Adrenal gland (tissue), 9 donors: ENCODE measurements at regions not wholly inside any gene's neighbourhood (a gene's known extent, or its start where the extent isn't known, plus 50 kb on each side); places are given as distances from the start of the nearest gene placed in this dataset.

ENCODE experiments used
- DNase-seq, 7 donors: peaks; one replicate each; pipeline ENCODE4 v3.0.0-alpha.2; 2019 to 2020
- H3K27ac ChIP-seq, 5 donors: fragments of 200-600 bp; sonication (generic) in 4 of 5; 1 replicate in 3 of 5; 2 replicates in 2 of 5; pipeline versions ENCODE4 v1.5.1 to v1.8.0; 2016 to 2020; ENCODE audit warnings: mild to moderate bottlenecking in 1 of 5
- H3K27me3 ChIP-seq: fragments of 200-600 bp; 2 replicates; pipeline ENCODE4 v1.8.0; 2021
- H3K36me3 ChIP-seq, 2 donors: fragments of 200-600 bp; replicated peaks in 1 of 2; 1 replicate in 1 of 2; 2 replicates in 1 of 2; pipeline versions ENCODE4 v1.5.1 to v1.8.0; 2018 to 2022
- H3K4me1 ChIP-seq, 2 donors: fragments of 200-600 bp; replicated peaks in 1 of 2; 1 replicate in 1 of 2; 2 replicates in 1 of 2; pipeline versions ENCODE4 v1.5.1 to v1.8.0; 2018 to 2021
- H3K4me3 ChIP-seq, 4 donors: fragments of 200-600 bp; sonication (generic) in 3 of 4; one replicate each; pipeline ENCODE4 v1.5.1; 2016 to 2018
- H3K9me3 ChIP-seq, 3 donors: fragments of 200-600 bp; sonication (generic) in 1 of 3; replicated peaks in 1 of 3; 1 replicate in 2 of 3; 2 replicates in 1 of 3; pipeline versions ENCODE4 v1.5.1 to v1.8.0; 2016 to 2021
- POLR2A ChIP-seq, 2 donors: fragments of 450-650 bp; IDR thresholded peaks; one replicate each; pipeline ENCODE4 v1.6.1; 2017; ENCODE audit warnings: antibody characterized with exemption in 2 of 2, mild to moderate bottlenecking in 2 of 2, moderate library complexity in 1 of 2
- WGBS, 4 donors: extraction: QIAGEN DNeasy Blood & Tissue Kit in 2 of 4; methylation state at CpG; one replicate each; pipeline versions ENCODE4 v1.1.5 to v1.1.7; 2013 to 2017; 5-methylcytosine and 5-hydroxymethylcytosine counted together
- intact Hi-C, 2 donors: fragments of 100-400 bp; cut with DNase I; formaldehyde crosslinking; loops; one replicate each; pipeline versions ENCODE4 v1.14.1 to v1.15.0; 2022 to 2023
- TF ChIP-seq, protein P1 (sequence below), 6 experiments: fragments of 450-650 bp in 4 of 6; fragments of 200-600 bp in 2 of 6; sonication (generic) in 1 of 6; IDR thresholded peaks; 1 replicate in 5 of 6; 2 replicates in 1 of 6; pipeline versions ENCODE4 v1.5.1 to v1.8.0; 2016 to 2021; ENCODE audit warnings: antibody characterized with exemption in 6 of 6, mild to moderate bottlenecking in 2 of 6, moderate library complexity in 1 of 6
- donor health status: healthy with polysubstance abuse.
- donor health status: Bipolar disorder and iron deficiency.
- donor health status: DM: yes; HTN: yes; CAD: no.
- donor health status: DM: no; HTN: no; CAD: no.
- donor health status: DM: no; HTN: no; CAD: no.

DNA sequence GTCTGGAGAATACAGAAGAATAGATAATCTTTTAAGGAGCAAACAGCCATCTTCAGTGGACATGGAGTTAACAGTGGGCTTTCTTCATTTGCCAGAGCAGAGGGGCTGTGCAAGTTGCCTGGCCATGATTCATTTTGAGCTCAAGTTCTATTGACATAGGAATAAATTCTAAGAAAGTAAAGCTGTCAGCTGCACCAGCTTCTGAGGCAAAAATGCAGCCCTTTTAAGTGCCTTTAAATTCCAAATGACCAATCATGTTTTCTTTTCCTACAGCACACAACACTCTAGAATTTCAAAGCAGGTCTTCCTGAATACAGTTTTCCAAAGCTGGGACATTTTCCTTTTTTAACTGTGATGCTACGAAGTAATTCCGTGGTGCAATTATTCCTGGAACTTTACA lies 246.4 kb upstream of the NT5C1B start:
- Histone ChIP-seq H3K9me3 (no peaks in the 10 kb centered on the region), H3K4me3 (no peak overlapping the region), H3K27ac (no peak overlapping the region), H3K36me3 (no peaks in the 10 kb centered on the region), H3K27me3 (no peaks in the 10 kb centered on the region), H3K4me1 (peaks cover 11 to 29% of the 10 kb centered on the region in 2 donors)
- DNase-seq = no peak
- intact Hi-C loops = no loop called here
- no peak for TF ChIP-seq POLR2A (IDR thresholded peaks at IDR 0.05)
- TF ChIP-seq, protein P1, sequence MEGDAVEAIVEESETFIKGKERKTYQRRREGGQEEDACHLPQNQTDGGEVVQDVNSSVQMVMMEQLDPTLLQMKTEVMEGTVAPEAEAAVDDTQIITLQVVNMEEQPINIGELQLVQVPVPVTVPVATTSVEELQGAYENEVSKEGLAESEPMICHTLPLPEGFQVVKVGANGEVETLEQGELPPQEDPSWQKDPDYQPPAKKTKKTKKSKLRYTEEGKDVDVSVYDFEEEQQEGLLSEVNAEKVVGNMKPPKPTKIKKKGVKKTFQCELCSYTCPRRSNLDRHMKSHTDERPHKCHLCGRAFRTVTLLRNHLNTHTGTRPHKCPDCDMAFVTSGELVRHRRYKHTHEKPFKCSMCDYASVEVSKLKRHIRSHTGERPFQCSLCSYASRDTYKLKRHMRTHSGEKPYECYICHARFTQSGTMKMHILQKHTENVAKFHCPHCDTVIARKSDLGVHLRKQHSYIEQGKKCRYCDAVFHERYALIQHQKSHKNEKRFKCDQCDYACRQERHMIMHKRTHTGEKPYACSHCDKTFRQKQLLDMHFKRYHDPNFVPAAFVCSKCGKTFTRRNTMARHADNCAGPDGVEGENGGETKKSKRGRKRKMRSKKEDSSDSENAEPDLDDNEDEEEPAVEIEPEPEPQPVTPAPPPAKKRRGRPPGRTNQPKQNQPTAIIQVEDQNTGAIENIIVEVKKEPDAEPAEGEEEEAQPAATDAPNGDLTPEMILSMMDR (IDR thresholded peaks at IDR 0.05) = no peak
- WGBS, 4 donors = 89 to 95% (median 92%) methylated on average over 2 of the region's 2 CpGs

DNA sequence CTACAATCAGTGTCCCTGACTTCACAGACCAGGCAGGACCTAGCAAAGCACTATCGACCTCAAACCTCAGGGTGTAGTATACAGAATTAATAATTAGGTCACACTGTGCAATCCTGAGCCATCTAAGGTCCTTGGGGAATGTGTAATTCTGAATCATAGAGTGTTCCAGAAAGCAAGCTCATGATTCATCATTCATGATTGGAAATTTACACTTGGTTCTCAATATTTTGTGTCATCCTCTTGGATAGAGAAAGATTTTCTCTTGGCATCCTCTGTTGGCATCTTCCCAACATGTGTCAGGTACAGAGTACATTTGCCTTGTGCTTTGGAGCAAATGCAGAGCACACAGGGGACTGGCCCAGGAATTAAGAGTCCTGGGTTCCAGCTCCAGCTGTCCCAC lies 245.0 kb upstream of the NT5C1B start:
- H3K27me3 ChIP-seq = no peaks in the 10 kb centered on the region

DNA sequence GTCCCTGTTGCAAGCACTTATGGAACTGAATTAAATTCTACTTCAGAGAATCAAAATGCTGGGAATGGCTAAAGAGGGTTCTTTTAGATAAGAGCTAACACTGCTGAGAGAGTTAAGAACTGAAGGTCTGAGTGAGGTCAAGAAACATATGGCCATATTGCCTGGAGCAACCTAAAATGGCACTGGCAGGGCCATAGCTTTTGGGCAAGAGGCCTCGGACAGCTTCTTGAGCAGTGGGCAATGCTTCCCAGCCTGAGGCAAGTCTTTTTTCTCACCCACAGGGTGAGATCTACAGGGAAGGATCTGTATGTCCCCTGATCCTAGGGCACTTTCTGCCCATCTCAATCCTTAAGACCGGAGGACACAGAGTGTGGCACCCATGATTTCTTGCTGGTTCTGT lies 244.6 kb upstream of the NT5C1B start:
- Histone ChIP-seq H3K27ac (peak overlapping the region in 1 of 5 donors; percentile 57), H3K4me1 (peaks cover 17 to 40% of the 10 kb centered on the region in 2 donors), H3K9me3 (no peaks in the 10 kb centered on the region), H3K4me3 (no peak overlapping the region), H3K36me3 (no peaks in the 10 kb centered on the region), H3K27me3 (no peaks in the 10 kb centered on the region)
- intact Hi-C loops = no loop called here
- WGBS, 4 donors = 90 to 96% (median 91%) methylated on average over 1 to 2 of the region's 2 CpGs
- TF ChIP-seq, protein P1 (IDR thresholded peaks at IDR 0.05) = no peak
- no peak for TF ChIP-seq POLR2A (IDR thresholded peaks at IDR 0.05)
- DNase-seq = no peak

More for the DNA sequence above, 245.0 kb upstream of the NT5C1B start:
- H3K4me1 ChIP-seq = peaks cover 17 to 36% of the 10 kb centered on the region in 2 donors
- TF ChIP-seq, protein P1 (IDR thresholded peaks at IDR 0.05) = no peak
- TF ChIP-seq POLR2A (IDR thresholded peaks at IDR 0.05) = no peak
- H3K9me3 ChIP-seq = no peaks in the 10 kb centered on the region
- H3K36me3 ChIP-seq = no peaks in the 10 kb centered on the region
- 0 to 40% (median 24%) methylated on average over 1 of the region's 1 CpG for WGBS, 4 donors
- DNase-seq = peak; percentile 39 to 76 (median 63)
- intact Hi-C loops = no loop called here
- peak overlapping the region in 1 of 5 donors; percentile 57 for H3K27ac ChIP-seq
- H3K4me3 ChIP-seq = no peak overlapping the region

DNA sequence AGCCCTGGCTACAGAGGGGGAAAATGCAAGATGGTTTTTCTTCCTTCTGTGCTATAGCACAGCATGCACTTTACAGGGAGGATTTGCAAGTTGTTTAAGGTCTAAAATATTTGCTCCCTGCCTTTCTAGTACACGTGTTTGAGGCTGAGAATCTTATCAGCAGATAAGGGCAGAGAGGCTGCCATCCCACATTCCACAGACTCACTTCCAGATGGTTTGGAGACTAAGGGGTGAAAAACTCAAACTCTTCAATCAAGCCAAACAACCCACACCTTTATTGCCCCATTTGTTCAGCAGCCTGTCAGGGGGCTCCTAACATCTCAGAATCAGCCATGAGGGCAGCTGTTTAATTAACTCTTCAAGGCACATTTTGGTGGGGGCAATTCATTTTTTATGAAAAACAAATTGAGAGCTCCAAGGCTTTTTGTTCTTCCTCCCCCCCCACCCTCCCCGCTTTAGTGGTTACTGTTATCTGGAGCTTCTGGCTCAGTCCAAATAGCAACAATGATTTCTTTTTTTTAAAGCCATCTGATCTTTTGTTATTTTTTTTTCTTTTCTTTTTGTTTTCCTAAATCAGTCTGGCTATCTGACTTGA lies 242.6 kb upstream of the NT5C1B start:
- intact Hi-C loops = no loop called here
- no peak for TF ChIP-seq POLR2A (IDR thresholded peaks at IDR 0.05)
- 42 to 63% (median 52%) methylated on average over 2 of the region's 2 CpGs for WGBS, 4 donors
- no peak for DNase-seq
- H3K9me3 ChIP-seq = no peaks in the 10 kb centered on the region
- H3K27me3 ChIP-seq = no peaks in the 10 kb centered on the region
- H3K4me1 ChIP-seq = peaks cover 17 to 40% of the 10 kb centered on the region in 2 donors
- no peak overlapping the region for H3K4me3 ChIP-seq
- no peak overlapping the region for H3K27ac ChIP-seq
- no peaks in the 10 kb centered on the region for H3K36me3 ChIP-seq

DNA sequence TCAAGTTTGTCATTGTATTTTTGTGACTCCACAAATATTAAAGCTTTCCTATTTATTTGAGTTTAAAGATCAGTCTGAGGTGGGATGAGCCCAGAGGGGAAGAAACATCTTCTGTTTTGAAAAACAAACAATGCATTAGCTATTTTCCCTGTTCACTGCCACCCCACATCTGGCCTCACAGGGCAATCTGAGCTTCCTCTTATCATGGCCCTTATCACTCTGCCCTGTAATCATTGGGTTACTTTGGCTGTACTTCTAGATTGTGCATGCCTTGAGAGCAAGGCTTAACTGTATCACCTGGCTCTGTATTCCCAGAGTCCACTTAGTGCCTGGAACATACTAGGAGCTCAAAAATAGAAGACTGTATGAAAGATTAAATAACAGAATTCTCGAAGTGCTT lies 241.6 kb upstream of the NT5C1B start:
- TF ChIP-seq POLR2A (IDR thresholded peaks at IDR 0.05) = no peak
- TF ChIP-seq, protein P1 (IDR thresholded peaks at IDR 0.05) = no peak
- no peaks in the 10 kb centered on the region for H3K36me3 ChIP-seq
- no peak overlapping the region for H3K27ac ChIP-seq
- DNase-seq = no peak
- no peak overlapping the region for H3K4me3 ChIP-seq
- no peaks in the 10 kb centered on the region for H3K9me3 ChIP-seq
- H3K27me3 ChIP-seq = no peaks in the 10 kb centered on the region
- H3K4me1 ChIP-seq = peaks cover 17 to 40% of the 10 kb centered on the region in 2 donors
- WGBS, 4 donors = 87 to 92% (median 90%) methylated on average over 1 of the region's 1 CpG
- intact Hi-C loops = no loop called here
